GM12878 (cell line): ENCODE measurements at regions not wholly inside any gene's neighbourhood (a gene's known extent, or its start where the extent isn't known, plus 50 kb on each side); places are given as distances from the start of the nearest gene placed in this dataset.

Experiments
- ATAC-seq: fragments of 200-7000 bp; cut with Tn5 transposase; 3 replicates; pipeline ENCODE4 v1.9.1; 2020; ENCODE audit warnings: mild to moderate bottlenecking, moderate library complexity
- BruUV-seq: library from RNA; stranded (reverse); fragments of 400-500 nt; replicated peaks from 2 replicates; lab custom pipeline; 2021; lab: Mats Ljungman, UMichigan
- CTCF ChIA-PET: fragments of 300-600 bp; sonication (Branson Sonifier 250); formaldehyde crosslinking; extraction: SDS; loops from one replicate; lab custom pipeline; 2021; ENCODE audit warnings: inconsistent platforms; lab: Yijun Ruan, JAX
- POLR2A ChIA-PET: fragments of 350-600 bp; formaldehyde crosslinking; extraction: SDS; loops from one replicate; lab custom pipeline; 2021; ENCODE audit warnings: inconsistent platforms; lab: Charles Lee
- RAD21 ChIA-PET: fragments of 300-600 bp; sonication (Branson Sonifier 250); formaldehyde crosslinking; loops from one replicate; lab custom pipeline; 2023; ENCODE audit warnings: antibody characterized with exemption; ENCODE audit not compliant: unreplicated experiment; lab: Charles Lee
- SMC1A ChIA-PET: fragments of 300-600 bp; sonication (Branson Sonifier 250); formaldehyde crosslinking; loops from one replicate; lab custom pipeline; 2023; ENCODE audit not compliant: unreplicated experiment, uncharacterized antibody; lab: Charles Lee
- DNase-seq: peaks from one replicate; pipeline ENCODE4 v3.0.0-alpha.2; 2011; ENCODE audit warnings: low read depth, low spot score
- FAIRE-seq: peaks from 3 replicates; lab custom pipeline; 2011; peaks lifted over from hg19 to GRCh38; lab: Jason Lieb, UNC
- H2AFZ ChIP-seq: 2 replicates; pipeline ENCODE4 v1.6.0; 2011; ENCODE audit warnings: low read depth, low read length, control low read depth; ENCODE audit not compliant: control insufficient read depth
- H3K27ac ChIP-seq: 2 replicates; pipeline ENCODE4 v1.5.1; 2011; ENCODE audit warnings: control low read depth; ENCODE audit not compliant: control insufficient read depth, insufficient read depth
- H3K27me3 ChIP-seq, 2 experiments: replicated peaks in 1 of 2; 2 replicates each; pipeline versions ENCODE4 v1.6.0 to v1.6.1; 2011; ENCODE audit warnings: low read length in 1 of 2; ENCODE audit not compliant: control insufficient read depth in 2 of 2, insufficient read depth in 2 of 2
- H3K36me3 ChIP-seq, 2 experiments: 2 replicates each; pipeline ENCODE4 v1.5.1; 2011; ENCODE audit warnings: low read length in 1 of 2; ENCODE audit not compliant: control insufficient read depth in 2 of 2, insufficient read depth in 2 of 2
- H3K4me1 ChIP-seq: 2 replicates; pipeline ENCODE4 v1.6.1; 2011; ENCODE audit warnings: mild to moderate bottlenecking, low read length, moderate library complexity, mixed read lengths; ENCODE audit not compliant: control insufficient read depth, insufficient read depth
- H3K4me2 ChIP-seq: 2 replicates; pipeline ENCODE4 v1.6.0; 2011; ENCODE audit warnings: control low read depth; ENCODE audit not compliant: control insufficient read depth, insufficient read depth
- H3K4me3 ChIP-seq: fragments of 200-600 bp; sonication (generic); 2 replicates; pipeline ENCODE4 v1.5.1; 2016
- H3K79me2 ChIP-seq: 2 replicates; pipeline ENCODE4 v1.6.0; 2011; ENCODE audit warnings: low read length; ENCODE audit not compliant: control insufficient read depth, insufficient read depth
- H3K9ac ChIP-seq: 2 replicates; pipeline ENCODE4 v1.8.0; 2011; ENCODE audit warnings: low read length, control low read depth, mixed read lengths; ENCODE audit not compliant: control insufficient read depth, insufficient read depth
- H3K9me3 ChIP-seq: replicated peaks from 3 replicates; pipeline ENCODE4 v1.5.1; 2011; ENCODE audit warnings: mild to moderate bottlenecking, low read length; ENCODE audit not compliant: control insufficient read depth, insufficient read depth
- H4K20me1 ChIP-seq: 2 replicates; pipeline ENCODE4 v1.6.0; 2011; ENCODE audit not compliant: control insufficient read depth, insufficient read depth
- FOXK2 ChIP-seq: fragments of 450-650 bp; IDR thresholded peaks from 2 replicates; pipeline ENCODE4 v1.6.1; 2017; ENCODE audit warnings: mild to moderate bottlenecking, moderate library complexity
- LARP7 ChIP-seq: fragments of 450-650 bp; IDR thresholded peaks from 2 replicates; pipeline ENCODE4 v1.6.1; 2017; ENCODE audit warnings: mild to moderate bottlenecking
- NBN ChIP-seq: fragments of 450-650 bp; IDR thresholded peaks from 2 replicates; pipeline ENCODE4 v1.6.1; 2016
- NFYB ChIP-seq: IDR thresholded peaks from 2 replicates; pipeline ENCODE4 v1.6.1; 2011; ENCODE audit warnings: low read depth, mild to moderate bottlenecking, low read length, improper control_type of control experiment, moderate library complexity; ENCODE audit not compliant: insufficient read depth
- RCOR1 ChIP-seq: conservative IDR thresholded peaks from 2 replicates; pipeline ENCODE4 v1.6.1; 2012; ENCODE audit warnings: low read depth, low read length, improper control_type of control experiment
- STAT3 ChIP-seq: IDR thresholded peaks from 2 replicates; pipeline ENCODE4 v1.6.1; 2011; ENCODE audit warnings: low read depth, low read length, improper control_type of control experiment
- WRNIP1 ChIP-seq: IDR thresholded peaks from 2 replicates; pipeline ENCODE4 v1.6.1; 2011; ENCODE audit warnings: low read depth, low read length, improper control_type of control experiment, borderline replicate concordance
- ZZZ3 ChIP-seq: IDR thresholded peaks from 2 replicates; pipeline ENCODE4 v1.6.1; 2011; ENCODE audit warnings: low read depth; ENCODE audit not compliant: control insufficient read depth, insufficient read length
- WGBS: methylation state at CpG from one replicate; pipeline ENCODE4 v1.1.6; 2016; ENCODE audit warnings: low lambda C conversion rate; ENCODE audit not compliant: insufficient replicate concordance, insufficient coverage; ENCODE audit errors: missing lambda C conversion rate; 5-methylcytosine and 5-hydroxymethylcytosine counted together
- in situ Hi-C: fragments of 300-500 bp; cut with MboI; formaldehyde crosslinking; loops from 9 replicates; pipeline ENCODE4 v1.14.3; 2018; ENCODE audit warnings: mixed read lengths
- intact Hi-C: fragments of 100-400 bp; cut with micrococcal nuclease; formaldehyde crosslinking; loops from one replicate; pipeline ENCODE4 v1.14.2; 2022; ENCODE audit not compliant: unreplicated experiment
- TF ChIP-seq, protein P1 (sequence below): fragments of 450-650 bp; IDR thresholded peaks from 2 replicates; pipeline ENCODE4 v1.6.1; 2017; ENCODE audit warnings: antibody characterized with exemption, mild to moderate bottlenecking, moderate library complexity

DNA sequence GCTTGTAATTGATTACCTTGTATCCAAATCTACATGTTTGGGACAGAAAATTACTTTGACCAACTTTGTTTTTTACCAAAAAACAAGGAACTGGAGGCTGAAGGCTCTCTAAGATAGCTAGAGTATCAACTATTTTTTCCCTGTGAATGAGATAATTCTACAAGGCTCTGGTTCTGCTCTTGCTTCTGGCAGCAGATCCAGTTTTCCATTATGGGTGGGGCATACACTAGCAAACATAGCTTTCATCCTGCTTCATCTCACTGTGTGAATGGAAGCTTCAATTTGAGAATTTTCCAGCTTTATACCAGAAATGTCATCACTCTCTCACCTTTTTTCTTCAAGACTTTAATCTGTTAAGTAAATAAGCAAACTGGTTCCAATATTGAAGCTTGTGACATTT, 249.7 kb downstream of the RPRM start (continued):
- TF ChIP-seq WRNIP1 (no peak), STAT3 (no peak), RCOR1 (no peak), NFYB (no peak)
- TF ChIP-seq, protein P1, sequence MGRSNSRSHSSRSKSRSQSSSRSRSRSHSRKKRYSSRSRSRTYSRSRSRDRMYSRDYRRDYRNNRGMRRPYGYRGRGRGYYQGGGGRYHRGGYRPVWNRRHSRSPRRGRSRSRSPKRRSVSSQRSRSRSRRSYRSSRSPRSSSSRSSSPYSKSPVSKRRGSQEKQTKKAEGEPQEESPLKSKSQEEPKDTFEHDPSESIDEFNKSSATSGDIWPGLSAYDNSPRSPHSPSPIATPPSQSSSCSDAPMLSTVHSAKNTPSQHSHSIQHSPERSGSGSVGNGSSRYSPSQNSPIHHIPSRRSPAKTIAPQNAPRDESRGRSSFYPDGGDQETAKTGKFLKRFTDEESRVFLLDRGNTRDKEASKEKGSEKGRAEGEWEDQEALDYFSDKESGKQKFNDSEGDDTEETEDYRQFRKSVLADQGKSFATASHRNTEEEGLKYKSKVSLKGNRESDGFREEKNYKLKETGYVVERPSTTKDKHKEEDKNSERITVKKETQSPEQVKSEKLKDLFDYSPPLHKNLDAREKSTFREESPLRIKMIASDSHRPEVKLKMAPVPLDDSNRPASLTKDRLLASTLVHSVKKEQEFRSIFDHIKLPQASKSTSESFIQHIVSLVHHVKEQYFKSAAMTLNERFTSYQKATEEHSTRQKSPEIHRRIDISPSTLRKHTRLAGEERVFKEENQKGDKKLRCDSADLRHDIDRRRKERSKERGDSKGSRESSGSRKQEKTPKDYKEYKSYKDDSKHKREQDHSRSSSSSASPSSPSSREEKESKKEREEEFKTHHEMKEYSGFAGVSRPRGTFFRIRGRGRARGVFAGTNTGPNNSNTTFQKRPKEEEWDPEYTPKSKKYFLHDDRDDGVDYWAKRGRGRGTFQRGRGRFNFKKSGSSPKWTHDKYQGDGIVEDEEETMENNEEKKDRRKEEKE: no peak
- TF ChIP-seq, all 136 proteins: peak for 0

DNA sequence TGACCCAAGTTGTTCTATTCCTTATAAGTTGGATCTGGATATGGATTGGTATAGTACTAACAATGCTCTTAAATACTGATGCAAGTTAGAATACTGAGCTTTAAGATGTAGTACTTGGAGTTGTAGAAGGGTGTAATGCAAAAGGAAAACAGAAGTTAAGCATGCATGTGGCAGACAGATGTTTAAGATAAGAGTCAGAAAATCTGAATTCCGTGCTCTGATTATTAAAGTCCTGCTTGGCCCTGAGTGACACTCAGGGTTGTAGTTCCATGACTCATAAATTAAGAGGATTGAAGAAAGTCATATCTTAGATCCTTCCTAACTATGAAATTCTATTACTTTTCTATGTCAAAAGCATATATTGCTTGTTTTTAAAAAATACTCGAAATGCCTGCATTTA, 250.6 kb downstream of the RPRM start:
- peaks cover 2% of the 10 kb centered on the region; the same call in 1 of the 2 replicates for H3K4me1 ChIP-seq
- DNase-seq (no peak), ATAC-seq (no peak)
- H4K20me1 ChIP-seq: no peaks in the 10 kb centered on the region
- no peak overlapping the region for H3K4me2 ChIP-seq
- ChIA-PET SMC1A (interaction anchor here (1.2 kb wide), 1 partner anchor 8 kb away, joined by 3 read pairs; no protein-coding TSS in a partner anchor), POLR2A (no interaction called here)
- no TSS peak for BruUV-seq
- H3K79me2 ChIP-seq: no peaks in the 10 kb centered on the region
- no peak overlapping the region for H3K27ac ChIP-seq
- WGBS: 2% methylated on average over 2 of the region's 2 CpGs
- no peaks in the 10 kb centered on the region for H3K27me3 ChIP-seq
- no peaks in the 10 kb centered on the region for H3K36me3 ChIP-seq
- intact Hi-C loops: no loop called here
- H2AFZ ChIP-seq: no peak overlapping the region
- TF ChIP-seq LARP7 (no peak), FOXK2 (no peak), NBN (no peak), ZZZ3 (no peak)
- TF ChIP-seq, all 136 proteins: peak for 0
- FAIRE-seq: no peak
- Histone ChIP-seq H3K9ac (no peak overlapping the region), H3K9me3 (no peaks in the 10 kb centered on the region), H3K4me3 (no peak overlapping the region)
- ChIA-PET RAD21 (no interaction called here), CTCF (interaction anchor here (1.2 kb wide), 1 partner anchor 13 kb away, joined by 3 read pairs; no protein-coding TSS in a partner anchor)
- in situ Hi-C loops: no loop called here
